Embryonic facial prominence (tissue), 1 donor: ENCODE measurements at regions not wholly inside any gene's neighbourhood (a gene's known extent, or its start where the extent isn't known, plus 50 kb on each side); places are given as distances from the start of the nearest gene placed in this dataset.

ENCODE experiments used
- DNase-seq: peaks from one replicate; pipeline ENCODE4 v3.0.0-alpha.2; 2016; ENCODE audit errors: extremely low spot score

GRCh38 chr1:56313560-56313959 is 265.8 kb downstream of the PLPP3 start:
- DNase-seq, result no peak

DNA sequence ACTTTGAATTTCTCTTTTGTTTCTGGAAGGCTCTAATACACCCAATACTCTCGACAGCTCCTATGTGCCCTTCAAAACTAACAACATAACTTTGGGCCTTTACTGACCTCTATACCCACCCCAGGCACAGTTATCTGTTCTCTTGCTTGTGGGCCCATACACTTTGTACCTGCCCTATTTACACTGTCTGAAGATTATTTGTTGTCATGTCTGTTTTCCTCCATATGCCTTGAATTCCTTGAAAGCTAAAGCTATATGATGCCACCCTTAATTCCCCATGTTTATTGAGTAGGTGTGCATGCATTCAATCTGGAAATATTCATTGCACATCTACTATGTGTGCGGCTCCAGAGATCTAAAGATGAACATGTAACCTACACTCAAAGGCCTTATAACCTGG is 267.6 kb downstream of the PLPP3 start:
- DNase-seq, result no peak

- no peak for DNase-seq
Observed at GRCh38 chr1:56310945-56311344, 268.4 kb downstream of the PLPP3 start.

DNA sequence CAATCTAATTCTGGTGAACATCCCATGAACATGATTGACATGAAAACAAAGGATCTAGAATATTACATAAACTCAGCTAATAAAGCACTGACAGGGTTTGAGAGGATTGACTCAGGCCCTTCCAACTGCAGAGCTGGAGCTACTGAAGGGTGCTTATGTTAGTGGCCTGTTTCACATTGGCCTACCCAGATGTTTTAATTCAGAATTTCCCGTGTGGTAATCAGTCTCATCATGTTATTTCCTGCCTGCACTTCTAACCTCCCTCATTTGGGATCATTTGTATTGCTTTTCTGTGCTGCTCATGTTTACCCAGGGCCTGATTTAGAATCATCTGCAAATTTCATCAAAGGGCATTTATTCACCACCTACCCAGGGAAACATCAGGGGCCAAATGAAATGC is 270.3 kb downstream of the PLPP3 start:
- DNase-seq, result no peak

- DNase-seq, result no peak
Observed at GRCh38 chr1:56304975-56305374, 274.4 kb downstream of the PLPP3 start.

DNA sequence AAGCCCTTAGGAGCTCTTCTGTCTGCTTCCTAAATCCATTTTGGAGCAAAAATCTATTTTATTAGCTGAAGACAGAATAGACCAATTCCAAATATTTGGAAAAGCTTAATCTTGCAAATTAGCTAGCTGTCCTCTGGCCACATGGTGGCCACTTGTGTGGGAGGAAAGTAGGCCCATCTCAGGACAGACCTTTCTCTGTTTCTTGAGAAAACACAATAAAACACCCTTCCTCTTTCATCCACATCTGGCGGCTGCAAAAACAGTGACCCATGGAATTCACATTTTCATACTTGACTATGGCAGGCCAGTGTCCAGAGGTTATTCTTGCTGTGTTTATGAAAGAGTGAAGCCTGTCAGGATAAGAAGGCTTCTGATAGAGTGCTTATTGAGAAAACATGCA is 275.6 kb downstream of the PLPP3 start:
- DNase-seq, result no peak

DNA sequence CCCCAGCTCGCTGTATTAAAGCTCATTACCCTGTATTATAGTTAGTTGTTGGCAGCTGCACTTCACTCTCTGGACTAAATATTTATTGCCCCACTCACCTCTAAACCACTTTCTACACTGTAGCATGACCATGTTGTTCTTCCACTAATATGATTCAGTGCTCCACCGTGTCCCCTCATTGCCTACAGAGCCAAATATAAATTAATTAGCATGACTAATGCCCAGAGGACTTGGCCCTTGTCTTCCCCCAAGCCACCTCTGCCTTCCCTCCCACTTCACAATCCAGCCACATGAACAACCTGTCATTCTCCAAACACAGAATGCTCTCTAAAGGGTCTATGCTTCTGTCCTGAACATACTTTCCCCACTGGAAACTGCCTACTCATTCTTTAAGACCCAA is 276.5 kb downstream of the PLPP3 start:
- DNase-seq, result no peak

GRCh38 chr1:56301791-56302190 is 277.6 kb downstream of the PLPP3 start:
- no peak for DNase-seq

GRCh38 chr1:56300836-56301235 is 278.5 kb downstream of the PLPP3 start:
- no peak for DNase-seq

- DNase-seq, result no peak
Observed at GRCh38 chr1:56298866-56299265, 280.5 kb downstream of the PLPP3 start.

GRCh38 chr1:56297904-56298303 is 281.5 kb downstream of the PLPP3 start:
- DNase-seq, result no peak

DNA sequence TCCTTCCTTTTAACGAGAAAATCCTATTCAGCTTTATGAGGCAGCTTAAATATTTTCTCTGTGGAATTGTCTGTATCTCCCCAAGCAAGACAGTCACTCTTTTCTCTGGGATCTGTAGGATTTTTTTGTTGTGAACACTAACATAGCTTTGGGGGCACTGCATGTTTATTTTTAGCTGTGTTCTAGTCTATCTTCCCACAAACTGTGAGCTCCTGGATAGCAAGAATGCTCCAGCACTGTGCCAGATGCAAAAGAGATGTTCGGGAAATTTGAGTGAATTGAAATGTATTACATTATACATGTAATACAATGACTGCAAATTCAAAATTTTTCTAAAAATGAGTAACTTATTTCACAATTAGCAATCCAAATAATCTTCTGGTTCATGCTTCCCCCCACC is 282.2 kb downstream of the PLPP3 start:
- DNase-seq, result no peak

GRCh38 chr1:56295949-56296929 is 283.1 kb downstream of the PLPP3 start:
- DNase-seq, result no peak

DNA sequence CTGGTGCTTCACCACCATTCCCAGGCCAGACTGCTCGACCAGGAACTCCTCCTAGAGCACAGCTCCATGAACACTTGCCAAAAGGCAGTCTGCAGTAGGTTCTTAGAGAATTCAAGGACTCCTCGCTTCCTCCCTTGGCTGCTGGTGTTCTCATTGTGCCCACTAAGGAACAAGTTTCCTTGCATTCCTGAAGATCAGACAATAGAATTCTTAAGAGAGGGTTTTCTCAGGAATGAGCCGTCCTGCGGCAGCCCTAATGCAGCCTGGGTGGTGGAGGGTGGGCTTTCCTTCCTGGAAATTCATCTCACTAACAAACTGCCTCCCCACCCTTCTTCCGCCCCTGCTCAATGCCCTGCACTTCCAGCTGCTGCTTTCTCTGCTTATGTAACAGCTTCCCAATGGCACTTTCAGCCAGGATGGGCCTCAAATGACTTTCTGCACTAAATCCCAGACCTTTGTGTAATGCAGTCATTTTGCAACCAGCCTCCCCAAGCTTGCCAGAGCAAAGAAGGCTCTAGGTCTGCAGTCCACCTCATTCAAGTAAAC is 287.9 kb downstream of the PLPP3 start:
- no peak for DNase-seq

- no peak for DNase-seq
Observed at GRCh38 chr1:56289260-56289659, 290.1 kb downstream of the PLPP3 start.

GRCh38 chr1:56287721-56288120 is 291.6 kb downstream of the PLPP3 start:
- no peak for DNase-seq

DNA sequence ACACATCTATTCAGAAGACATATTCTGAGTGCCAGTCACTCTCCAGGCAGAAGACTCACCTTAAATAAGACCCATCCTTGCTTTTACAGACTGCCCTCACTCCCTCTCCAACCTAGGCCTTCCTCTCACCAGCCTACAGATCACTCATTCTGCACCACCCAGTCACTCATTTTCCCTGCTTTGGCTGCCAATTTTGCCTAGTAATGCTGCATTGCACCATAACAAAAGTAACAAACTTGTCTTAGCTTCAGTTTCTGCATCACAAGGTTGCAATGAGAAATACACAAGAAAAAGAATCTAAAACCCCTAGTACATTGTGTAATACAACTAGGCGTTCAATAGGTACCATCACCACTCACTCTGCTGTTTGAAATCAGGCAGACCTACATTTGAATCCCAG is 292.4 kb downstream of the PLPP3 start:
- no peak for DNase-seq

DNA sequence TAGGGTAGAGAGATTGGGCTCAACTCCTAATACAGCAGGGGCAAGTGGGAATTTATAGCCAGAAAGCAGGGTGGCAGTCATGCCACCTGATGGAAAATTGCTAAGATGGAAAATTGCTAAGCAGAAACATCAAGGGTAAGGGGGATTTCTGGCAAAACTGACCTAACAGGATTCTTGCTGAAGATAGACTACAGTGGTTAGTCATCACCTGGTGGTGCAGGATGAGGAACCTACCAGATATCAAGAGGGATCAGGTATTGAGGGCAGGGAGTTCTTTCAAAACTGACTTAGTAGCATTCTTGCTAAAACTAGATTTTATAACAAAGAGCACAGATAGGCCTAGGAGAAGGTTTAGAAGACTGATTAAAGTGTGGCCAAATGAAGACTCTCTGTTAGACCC is 292.9 kb downstream of the PLPP3 start:
- no peak for DNase-seq

DNA sequence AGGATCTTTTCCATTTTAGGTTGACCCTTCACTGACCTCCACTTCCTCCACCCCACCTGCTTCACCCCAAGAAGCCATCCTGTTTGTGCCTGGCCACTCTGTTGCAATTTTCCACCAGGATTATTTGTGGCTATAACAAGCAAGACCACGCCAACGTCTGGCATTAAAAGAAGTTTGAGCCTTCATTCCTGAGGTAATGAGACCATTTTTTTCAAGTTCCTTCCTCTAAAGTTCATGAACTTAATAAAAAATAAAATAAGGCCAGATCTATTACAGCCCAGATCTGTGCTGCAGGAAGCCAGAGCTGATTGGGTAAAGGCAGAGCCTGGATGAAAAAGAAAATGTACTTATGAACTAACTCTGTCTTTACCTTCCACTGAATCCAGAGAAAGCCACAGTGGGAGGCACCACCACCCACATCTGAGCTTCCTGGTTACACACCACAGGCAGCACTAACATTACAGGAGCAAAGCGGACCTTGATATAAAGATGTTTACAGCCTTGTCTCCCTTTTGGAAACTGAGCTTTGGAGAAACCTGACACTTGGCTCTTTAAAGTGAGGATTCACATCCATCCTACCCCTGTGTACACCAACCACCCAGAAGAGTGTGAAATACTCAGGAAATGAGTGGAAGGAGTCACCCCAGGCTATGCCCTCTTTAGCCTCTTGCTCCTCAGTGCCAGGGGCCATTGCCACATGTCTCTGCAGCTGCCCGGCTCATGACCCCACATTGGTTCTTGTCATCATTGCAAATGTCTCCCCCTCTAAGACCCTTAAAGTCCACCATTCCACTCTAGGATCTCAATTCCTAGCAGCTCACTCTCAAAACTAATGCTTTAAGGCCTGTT is 293.6 kb downstream of the PLPP3 start:
- DNase-seq, result no peak

DNA sequence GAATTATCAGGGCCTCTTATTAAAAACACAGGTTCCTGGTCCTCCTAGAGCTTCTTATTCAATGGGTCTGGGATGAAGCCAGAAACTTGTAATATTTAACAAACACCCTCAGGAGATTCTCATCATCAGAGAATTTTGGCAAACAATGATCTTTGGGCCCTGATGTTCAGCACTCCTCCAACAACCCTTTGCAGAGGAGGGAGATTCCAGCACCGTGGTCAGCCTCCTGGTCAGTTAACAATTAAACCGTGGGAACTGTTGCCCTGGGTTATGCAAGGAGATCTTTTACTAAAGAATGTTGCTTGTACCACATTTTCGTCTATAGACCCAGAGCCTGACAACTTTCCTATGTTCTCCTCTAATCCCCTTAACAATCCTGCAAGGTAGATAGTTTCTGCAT is 294.4 kb downstream of the PLPP3 start:
- no peak for DNase-seq

DNA sequence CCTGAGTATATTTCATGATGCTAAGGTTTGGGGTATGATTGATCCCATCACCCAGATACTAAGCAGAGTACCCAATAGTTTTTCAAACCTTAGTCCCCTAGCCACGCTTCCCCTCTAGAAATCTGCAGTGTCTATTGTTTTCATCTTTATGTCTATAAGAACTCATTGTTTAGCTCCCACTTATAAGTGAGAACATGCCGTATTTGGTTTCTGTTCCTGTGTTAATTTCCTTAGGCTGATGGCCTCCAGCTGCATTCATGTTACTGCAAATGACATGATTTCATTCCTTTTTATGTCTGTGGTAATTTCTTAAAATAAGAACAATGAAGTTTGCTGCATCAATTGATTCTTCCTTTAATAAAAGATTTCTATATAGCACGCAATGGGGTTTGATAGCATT is 301.3 kb downstream of the PLPP3 start:
- no peak for DNase-seq

DNA sequence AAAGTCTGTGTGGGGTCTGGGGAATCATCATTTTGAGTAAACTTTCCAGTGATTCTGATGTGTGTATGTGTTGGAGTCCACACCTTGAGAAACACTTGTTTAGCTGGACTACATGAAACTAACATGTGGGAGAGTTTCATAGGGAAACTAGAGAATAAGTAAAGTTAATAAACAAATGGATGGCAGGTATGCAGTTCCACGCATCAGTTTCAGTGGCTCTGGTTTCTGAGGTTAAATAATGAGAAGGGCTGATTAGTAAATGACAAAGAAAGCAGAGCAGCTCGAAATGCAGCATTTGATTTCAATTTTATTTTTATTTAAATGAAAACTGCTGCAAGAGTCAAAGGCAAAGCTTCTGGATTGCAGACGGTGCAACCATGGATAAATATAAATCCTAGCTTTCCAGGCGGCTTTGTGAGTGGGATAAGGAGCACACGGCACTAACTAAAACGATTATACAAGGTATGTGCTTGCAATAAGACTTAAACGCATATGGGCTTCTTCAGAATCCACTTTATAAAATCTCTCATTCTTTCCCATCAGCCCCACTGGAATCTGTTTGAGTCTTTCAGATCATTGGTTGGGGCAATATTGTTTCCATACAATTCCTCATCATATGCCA is 310.7 kb downstream of the PLPP3 start:
- no peak for DNase-seq
